GM23338 (cell line): ENCODE measurements at regions not wholly inside any gene's neighbourhood (a gene's known extent, or its start where the extent isn't known, plus 50 kb on each side); places are given as distances from the start of the nearest gene placed in this dataset.

Source experiments
- ATAC-seq: fragments of 200-7000 bp; cut with Tn5 transposase; 3 replicates; pipeline ENCODE4 v1.9.1; 2020
- DNase-seq: peaks from one replicate; pipeline ENCODE4 v3.0.0-alpha.2; 2015; ENCODE audit warnings: low spot score
- H2AFZ ChIP-seq: fragments of 200-600 bp; sonication (generic); 2 replicates; pipeline ENCODE4 v1.8.0; 2016; ENCODE audit warnings: antibody characterized with exemption, mild to moderate bottlenecking, moderate library complexity
- H3F3A ChIP-seq: fragments of 200-600 bp; sonication (generic); replicated peaks from 2 replicates; pipeline ENCODE4 v1.8.0; 2017; ENCODE audit warnings: antibody characterized with exemption, mixed run types, low read depth
- H3K27ac ChIP-seq: fragments of 200-600 bp; sonication (generic); 2 replicates; pipeline ENCODE4 v1.6.1; 2016; ENCODE audit warnings: low read depth
- H3K27me3 ChIP-seq: fragments of 200-600 bp; sonication (generic); 2 replicates; pipeline ENCODE4 v1.8.0; 2016; ENCODE audit warnings: mild to moderate bottlenecking, mixed run types, moderate library complexity; ENCODE audit not compliant: insufficient read depth
- H3K36me3 ChIP-seq: fragments of 200-600 bp; sonication (generic); 2 replicates; pipeline ENCODE4 v1.8.0; 2016; ENCODE audit warnings: mild to moderate bottlenecking; ENCODE audit not compliant: insufficient read depth
- H3K4me1 ChIP-seq: fragments of 200-600 bp; sonication (generic); 2 replicates; pipeline ENCODE4 v1.8.0; 2016; ENCODE audit warnings: mild to moderate bottlenecking, moderate library complexity; ENCODE audit not compliant: insufficient read depth
- H3K4me2 ChIP-seq: fragments of 200-600 bp; sonication (generic); 2 replicates; pipeline ENCODE4 v1.7.1; 2017; ENCODE audit warnings: mixed run types
- H3K4me3 ChIP-seq: fragments of 200-600 bp; sonication (generic); 2 replicates; pipeline ENCODE4 v1.6.1; 2016; ENCODE audit warnings: mixed run types
- H3K79me2 ChIP-seq: fragments of 200-600 bp; sonication (generic); replicated peaks from 2 replicates; pipeline ENCODE4 v1.8.0; 2017; ENCODE audit warnings: mild to moderate bottlenecking; ENCODE audit not compliant: insufficient read depth
- H3K9me2 ChIP-seq: fragments of 200-600 bp; sonication (generic); 2 replicates; pipeline ENCODE4 v1.8.0; 2017; ENCODE audit not compliant: insufficient read depth
- H4K20me1 ChIP-seq: fragments of 200-600 bp; sonication (generic); replicated peaks from 2 replicates; pipeline ENCODE4 v1.8.0; 2017; ENCODE audit warnings: mild to moderate bottlenecking; ENCODE audit not compliant: insufficient read depth
- H3K27ac Mint-ChIP-seq: 2 replicates; pipeline ENCODE4 v1.8.0; 2020; ENCODE audit warnings: inconsistent platforms, mild to moderate bottlenecking, moderate library complexity, mixed read lengths
- H3K27me3 Mint-ChIP-seq: 3 replicates; pipeline ENCODE4 v1.8.0; 2022; ENCODE audit warnings: low read depth, mild to moderate bottlenecking, moderate library complexity, mixed read lengths, inconsistent platforms; ENCODE audit not compliant: insufficient read depth, poor library complexity
- H3K36me3 Mint-ChIP-seq: 3 replicates; pipeline ENCODE4 v1.8.0; 2021; ENCODE audit warnings: low read depth, mild to moderate bottlenecking, inconsistent platforms, moderate library complexity, mixed read lengths
- H3K4me1 Mint-ChIP-seq: 3 replicates; pipeline ENCODE4 v1.8.0; 2020; ENCODE audit warnings: mild to moderate bottlenecking, inconsistent platforms, mixed read lengths
- H3K4me3 Mint-ChIP-seq: 3 replicates; pipeline ENCODE4 v1.8.0; 2021; ENCODE audit warnings: moderate library complexity, mild to moderate bottlenecking, inconsistent platforms, mixed read lengths
- H3K9me3 Mint-ChIP-seq: 3 replicates; pipeline ENCODE4 v1.8.0; 2020; ENCODE audit warnings: moderate library complexity, mild to moderate bottlenecking, inconsistent platforms, mixed read lengths
- CREB1 ChIP-seq: fragments of 250-450 bp; sonication (Bioruptor Pico); IDR thresholded peaks from 2 replicates; pipeline ENCODE4 v1.5.0; 2020; ENCODE audit warnings: low read depth, mild to moderate bottlenecking, moderate library complexity
- CTCF ChIP-seq, 2 experiments: fragments of 200-600 bp in 1 of 2; sonication (generic) in 1 of 2; conservative IDR thresholded peaks; 2 replicates each; pipeline versions ENCODE4 v1.5.1 to v1.6.1; 2016 to 2017; ENCODE audit warnings: antibody characterized with exemption in 2 of 2, low read depth in 2 of 2, mild to moderate bottlenecking in 2 of 2, moderate library complexity in 1 of 2
- JUNB ChIP-seq: IDR thresholded peaks from one replicate; pipeline ENCODE4 v1.6.1; 2016; ENCODE audit warnings: antibody characterized with exemption; ENCODE audit not compliant: unreplicated experiment
- NANOG ChIP-seq: IDR thresholded peaks from 2 replicates; pipeline ENCODE4 v1.6.1; 2016; ENCODE audit warnings: antibody characterized with exemption, borderline replicate concordance
- REST ChIP-seq: IDR thresholded peaks from one replicate; pipeline ENCODE4 v1.6.1; 2018; ENCODE audit warnings: antibody characterized with exemption; ENCODE audit not compliant: unreplicated experiment
- STAT1 ChIP-seq: IDR thresholded peaks from one replicate; pipeline ENCODE4 v1.6.1; 2016; ENCODE audit warnings: antibody characterized with exemption; ENCODE audit not compliant: unreplicated experiment
- ZNF462 ChIP-seq: fragments of 250-450 bp; sonication (Bioruptor Pico); IDR thresholded peaks from 2 replicates; pipeline ENCODE4 v1.5.0; 2020; ENCODE audit warnings: mild to moderate bottlenecking, moderate library complexity

- Histone ChIP-seq H3K27ac (no peak overlapping the region), H3K4me2 (no peak overlapping the region), H3K79me2 (no peaks in the 10 kb centered on the region), H2AFZ (no peak overlapping the region), H3K4me1 (no peaks in the 10 kb centered on the region), H3K9me2 (no peaks in the 10 kb centered on the region), H4K20me1 (no peaks in the 10 kb centered on the region), H3K4me3 (no peak overlapping the region), H3K36me3 (no peaks in the 10 kb centered on the region), H3F3A (no peaks in the 10 kb centered on the region), H3K27me3 (no peaks in the 10 kb centered on the region)
- TF ChIP-seq NANOG (no peak), STAT1 (no peak), CTCF (conservative IDR thresholded peaks at IDR 0.05; ENCODE audit: low read depth in 2 of 2) (no peak), ZNF462 (CRISPR knock-in tag) (no peak), CREB1 (CRISPR knock-in tag) (no peak), JUNB (no peak), REST (no peak)
- H3K4me3 Mint-ChIP-seq: no peak overlapping the region
- peaks cover 29% of the 10 kb centered on the region for H3K4me1 Mint-ChIP-seq
- ATAC-seq (no peak), DNase-seq (no peak)
- H3K27ac Mint-ChIP-seq: no peak overlapping the region
- H3K36me3 Mint-ChIP-seq: no peaks in the 10 kb centered on the region
- H3K9me3 Mint-ChIP-seq: no peaks in the 10 kb centered on the region; the same call in 2 of the 3 replicates
- H3K27me3 Mint-ChIP-seq: peaks cover 9% of the 10 kb centered on the region
These were observed 139.6 kb upstream of the UNC5B start for GRCh38 chr10:71072823-71073210.
